ENCODE measurements at regions not wholly inside any gene's neighbourhood (a gene's known extent, or its start where the extent isn't known, plus 50 kb on each side); places are given as distances from the start of the nearest gene placed in this dataset.

DNA sequence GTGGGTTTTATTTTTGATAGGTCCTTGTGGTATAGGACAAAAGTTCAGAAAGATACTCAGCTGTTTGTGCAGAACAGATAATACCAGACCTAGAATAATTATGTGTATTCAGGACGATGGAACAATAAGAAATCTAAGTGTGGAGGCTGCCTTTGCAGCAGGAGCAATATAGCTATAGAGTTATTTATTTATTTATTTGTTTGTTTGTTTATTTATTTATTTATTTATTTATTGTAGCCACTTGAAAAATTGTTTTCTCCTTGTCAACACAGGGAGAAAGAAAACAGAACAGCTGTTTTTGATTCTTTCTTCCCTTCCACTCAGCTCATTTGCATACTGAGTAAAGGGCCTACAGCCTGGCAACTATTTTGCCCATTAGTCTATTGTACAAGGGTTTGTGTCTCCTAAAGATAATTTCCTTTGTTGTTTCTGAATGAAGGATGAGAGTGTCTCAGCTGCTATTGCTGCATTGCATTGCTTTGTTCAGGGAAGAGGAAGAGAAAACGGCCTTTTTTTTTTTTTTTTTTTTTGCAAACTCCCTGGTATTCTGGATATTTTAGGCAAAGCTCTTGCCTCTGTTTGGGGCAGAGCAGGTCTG, 56.0 kb upstream of the ESX1 start:
- DNase-seq (ENCODE audit: low read depth in 4 of 4, low spot score in 2 of 4) = no peak

- peak in 1 of 4 donors; percentile 11 for DNase-seq (ENCODE audit: low read depth in 4 of 4, low spot score in 2 of 4)
Measured at GRCh38 chrX:104310090-104310489, 55.4 kb upstream of the ESX1 start.

DNA sequence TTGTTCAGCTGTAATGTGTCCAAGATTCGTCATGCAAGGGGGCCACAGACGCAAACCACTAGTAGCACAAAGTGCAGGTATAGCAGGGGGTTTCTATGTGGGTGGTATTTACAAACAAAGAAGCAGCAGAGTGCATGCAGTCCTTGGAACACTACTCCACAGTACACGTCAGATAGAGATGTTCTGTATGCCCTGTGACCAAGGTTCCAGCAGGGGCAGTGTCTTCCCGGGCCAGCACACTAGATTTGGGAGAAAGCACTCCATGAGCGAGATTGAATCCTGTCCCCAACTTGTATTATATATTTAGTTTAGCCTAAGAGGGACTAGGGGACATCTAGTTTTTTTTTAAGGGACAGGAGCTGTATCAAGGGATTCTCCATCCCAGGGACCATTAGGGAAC, 54.4 kb upstream of the ESX1 start:
- DNase-seq (ENCODE audit: low read depth in 4 of 4, low spot score in 2 of 4) = no peak

GRCh38 chrX:104307341-104307740, 52.6 kb upstream of the ESX1 start:
- no peak for DNase-seq (ENCODE audit: low read depth in 4 of 4, low spot score in 2 of 4)

- no peak for DNase-seq (ENCODE audit: low read depth in 4 of 4, low spot score in 2 of 4)
Measured at GRCh38 chrX:104306180-104306579, 51.4 kb upstream of the ESX1 start.

Data from left renal cortex interstitium (tissue), 4 donors.